Adrenal gland (tissue), 9 donors: ENCODE measurements at regions not wholly inside any gene's neighbourhood (a gene's known extent, or its start where the extent isn't known, plus 50 kb on each side); places are given as distances from the start of the nearest gene placed in this dataset.

Experiments used
- DNase-seq, 7 donors: peaks; one replicate each; pipeline ENCODE4 v3.0.0-alpha.2; 2019 to 2020
- H3K27ac ChIP-seq, 5 donors: fragments of 200-600 bp; sonication (generic) in 4 of 5; 1 replicate in 3 of 5; 2 replicates in 2 of 5; pipeline versions ENCODE4 v1.5.1 to v1.8.0; 2016 to 2020; ENCODE audit warnings: mild to moderate bottlenecking in 1 of 5
- H3K27me3 ChIP-seq: fragments of 200-600 bp; 2 replicates; pipeline ENCODE4 v1.8.0; 2021
- H3K36me3 ChIP-seq, 2 donors: fragments of 200-600 bp; replicated peaks in 1 of 2; 1 replicate in 1 of 2; 2 replicates in 1 of 2; pipeline versions ENCODE4 v1.5.1 to v1.8.0; 2018 to 2022
- H3K4me1 ChIP-seq, 2 donors: fragments of 200-600 bp; replicated peaks in 1 of 2; 1 replicate in 1 of 2; 2 replicates in 1 of 2; pipeline versions ENCODE4 v1.5.1 to v1.8.0; 2018 to 2021
- H3K4me3 ChIP-seq, 4 donors: fragments of 200-600 bp; sonication (generic) in 3 of 4; one replicate each; pipeline ENCODE4 v1.5.1; 2016 to 2018
- H3K9me3 ChIP-seq, 3 donors: fragments of 200-600 bp; sonication (generic) in 1 of 3; replicated peaks in 1 of 3; 1 replicate in 2 of 3; 2 replicates in 1 of 3; pipeline versions ENCODE4 v1.5.1 to v1.8.0; 2016 to 2021
- CTCF ChIP-seq, 6 experiments: fragments of 450-650 bp in 4 of 6; fragments of 200-600 bp in 2 of 6; sonication (generic) in 1 of 6; IDR thresholded peaks; 1 replicate in 5 of 6; 2 replicates in 1 of 6; pipeline versions ENCODE4 v1.5.1 to v1.8.0; 2016 to 2021; ENCODE audit warnings: antibody characterized with exemption in 6 of 6, mild to moderate bottlenecking in 2 of 6, moderate library complexity in 1 of 6
- POLR2A ChIP-seq, 2 donors: fragments of 450-650 bp; IDR thresholded peaks; one replicate each; pipeline ENCODE4 v1.6.1; 2017; ENCODE audit warnings: antibody characterized with exemption in 2 of 2, mild to moderate bottlenecking in 2 of 2, moderate library complexity in 1 of 2
- WGBS, 4 donors: extraction: QIAGEN DNeasy Blood & Tissue Kit in 2 of 4; methylation state at CpG; one replicate each; pipeline versions ENCODE4 v1.1.5 to v1.1.7; 2013 to 2017; 5-methylcytosine and 5-hydroxymethylcytosine counted together
- intact Hi-C, 2 donors: fragments of 100-400 bp; cut with DNase I; formaldehyde crosslinking; loops; one replicate each; pipeline versions ENCODE4 v1.14.1 to v1.15.0; 2022 to 2023
- donor health status: healthy with polysubstance abuse.
- donor health status: Bipolar disorder and iron deficiency.
- donor health status: DM: yes; HTN: yes; CAD: no.
- donor health status: DM: no; HTN: no; CAD: no.
- donor health status: DM: no; HTN: no; CAD: no.

DNA sequence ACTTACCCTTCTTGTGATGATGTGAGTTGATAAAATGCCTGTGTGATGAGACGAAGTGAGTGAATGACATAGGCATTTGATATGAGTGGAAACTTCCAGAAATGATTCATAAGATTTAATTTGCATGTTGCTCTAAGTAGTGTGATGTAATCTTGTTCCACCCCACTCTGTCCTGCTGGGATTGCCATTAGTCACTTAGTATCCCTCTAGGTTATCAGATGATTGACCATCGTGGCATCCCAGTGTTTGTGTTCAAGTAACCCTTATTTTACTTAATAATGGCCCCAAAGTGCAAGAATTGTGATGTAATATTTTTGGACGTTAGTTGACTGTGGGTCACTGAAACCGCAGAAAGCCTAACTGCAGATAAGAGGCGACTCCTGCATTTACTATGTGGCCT, 214.4 kb upstream of the DIO2 start:
- H3K4me3 ChIP-seq, result no peak overlapping the region
- H3K27ac ChIP-seq, result no peak overlapping the region
- intact Hi-C loops, result no loop called here
- no peaks in the 10 kb centered on the region for H3K36me3 ChIP-seq
- peak in 1 of 7 donors; percentile 4 for DNase-seq
- H3K27me3 ChIP-seq, result no peaks in the 10 kb centered on the region
- 56 to 69% (median 60%) methylated on average over 5 of the region's 5 CpGs for WGBS, 4 donors
- TF ChIP-seq CTCF (IDR thresholded peaks at IDR 0.05) (no peak), POLR2A (IDR thresholded peaks at IDR 0.05) (no peak)
- no peaks in the 10 kb centered on the region for H3K4me1 ChIP-seq
- H3K9me3 ChIP-seq, result no peaks in the 10 kb centered on the region

DNA sequence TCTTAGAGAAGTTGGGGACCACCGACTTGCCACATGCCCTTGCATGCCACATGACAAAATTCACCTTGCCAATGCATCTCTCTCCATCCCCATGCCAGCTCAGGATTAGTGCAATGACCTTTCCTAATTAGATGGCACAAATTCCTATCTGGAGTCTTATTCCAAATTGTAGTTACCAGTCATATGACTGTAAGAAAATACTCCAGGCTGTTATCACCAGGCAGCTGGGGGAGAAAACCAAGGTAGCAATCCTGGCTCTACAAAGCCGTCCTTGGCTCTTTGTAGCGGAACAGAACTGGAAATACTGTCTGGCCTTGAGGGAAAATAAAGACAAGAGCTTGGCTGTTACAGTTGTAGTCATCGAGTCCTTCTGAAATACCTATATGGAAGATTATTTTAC, 208.5 kb upstream of the DIO2 start:
- WGBS, 4 donors, result 37 to 45% (median 41%) methylated on average over 4 of the region's 4 CpGs
- Histone ChIP-seq H3K27ac (no peak overlapping the region), H3K27me3 (no peaks in the 10 kb centered on the region), H3K4me3 (no peak overlapping the region), H3K9me3 (no peaks in the 10 kb centered on the region), H3K36me3 (no peaks in the 10 kb centered on the region), H3K4me1 (no peaks in the 10 kb centered on the region)
- intact Hi-C loops, result no loop called here
- no peak for TF ChIP-seq CTCF (IDR thresholded peaks at IDR 0.05)
- TF ChIP-seq POLR2A (IDR thresholded peaks at IDR 0.05), result no peak
- no peak for DNase-seq

DNA sequence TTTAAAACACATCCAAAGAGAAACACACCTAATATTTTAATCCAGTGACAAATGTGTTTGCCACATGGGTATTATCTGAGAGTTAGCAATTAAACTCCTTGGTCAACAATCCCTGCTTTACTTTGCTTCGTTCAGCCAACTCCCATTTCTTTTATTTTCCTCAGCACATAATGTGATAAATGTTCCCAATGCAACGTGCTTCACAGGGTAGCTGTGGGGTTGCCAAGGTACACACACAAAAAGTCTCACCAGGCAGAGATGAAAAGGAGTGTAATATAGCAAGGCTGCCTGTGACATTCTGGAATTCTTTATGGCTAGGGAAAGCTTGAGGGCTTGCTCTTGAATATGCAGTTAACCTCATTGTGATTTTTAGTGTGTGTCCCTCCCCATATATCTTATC, 208.0 kb upstream of the DIO2 start:
- H3K27ac ChIP-seq, result no peak overlapping the region
- WGBS, 4 donors, result 22 to 51% (median 45%) methylated on average over 2 of the region's 2 CpGs
- DNase-seq, result no peak

DNA sequence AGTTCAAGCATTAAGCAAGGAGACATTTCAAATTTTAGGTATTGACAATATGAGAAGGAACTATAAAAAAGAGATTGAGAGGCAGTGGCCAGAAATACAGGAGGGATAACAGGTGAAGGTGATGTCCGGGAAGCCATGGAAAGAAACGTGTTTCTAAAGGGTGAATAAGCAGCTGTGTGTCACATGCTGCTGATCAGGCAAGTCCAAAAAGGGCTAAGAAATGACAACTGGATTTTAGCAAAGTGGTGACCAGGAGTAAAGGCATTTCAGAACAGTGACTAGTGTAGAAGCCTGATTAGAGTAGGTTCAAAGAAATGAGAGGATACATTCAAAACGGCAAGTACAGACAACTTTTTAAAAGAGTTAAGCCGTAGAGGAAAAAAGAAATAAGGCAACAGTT, 204.3 kb upstream of the DIO2 start:
- intact Hi-C loops, result no loop called here
- WGBS, 4 donors, result 65 to 88% (median 80%) methylated on average over 4 of the region's 4 CpGs

More for the DNA sequence above, 208.0 kb upstream of the DIO2 start:
- no peak overlapping the region for H3K4me3 ChIP-seq
- H3K36me3 ChIP-seq, result no peaks in the 10 kb centered on the region
- TF ChIP-seq POLR2A (IDR thresholded peaks at IDR 0.05), result no peak
- TF ChIP-seq CTCF (IDR thresholded peaks at IDR 0.05), result no peak
- intact Hi-C loops, result no loop called here
- H3K9me3 ChIP-seq, result no peaks in the 10 kb centered on the region
- H3K4me1 ChIP-seq, result no peaks in the 10 kb centered on the region
- H3K27me3 ChIP-seq, result no peaks in the 10 kb centered on the region

More for the DNA sequence above, 204.3 kb upstream of the DIO2 start:
- Histone ChIP-seq H3K4me1 (no peaks in the 10 kb centered on the region), H3K27me3 (no peaks in the 10 kb centered on the region), H3K27ac (no peak overlapping the region), H3K9me3 (no peaks in the 10 kb centered on the region), H3K4me3 (no peak overlapping the region), H3K36me3 (no peaks in the 10 kb centered on the region)
- no peak for DNase-seq
- no peak for TF ChIP-seq CTCF (IDR thresholded peaks at IDR 0.05)
- TF ChIP-seq POLR2A (IDR thresholded peaks at IDR 0.05), result no peak
